Activated CD4-positive, alpha-beta T cell treated with anti-CD3 and anti-CD28 coated beads, Interleukin-2, amount 10 ng/mL, durations not matched to agents 24 days and 14 days (primary cell): ENCODE measurements at regions not wholly inside any gene's neighbourhood (a gene's known extent, or its start where the extent isn't known, plus 50 kb on each side); places are given as distances from the start of the nearest gene placed in this dataset.
"Not testable (repeated sequence)": the region's sequence is repeated elsewhere in the genome, so short reads cannot be mapped to it uniquely, and the experiment has no call there.

ENCODE experiments used
- DNase-seq: peaks from one replicate; pipeline ENCODE4 v3.0.0; 2022
- H3K27ac Mint-ChIP-seq: one replicate; pipeline ENCODE4 v1.8.0; 2022; ENCODE audit warnings: mild to moderate bottlenecking, mixed read lengths
- H3K27me3 Mint-ChIP-seq: one replicate; pipeline ENCODE4 v1.8.0; 2022; ENCODE audit warnings: mixed read lengths
- H3K36me3 Mint-ChIP-seq: one replicate; pipeline ENCODE4 v1.8.0; 2022; ENCODE audit warnings: low read depth, mild to moderate bottlenecking, mixed read lengths
- H3K4me1 Mint-ChIP-seq: one replicate; pipeline ENCODE4 v1.8.0; 2021; ENCODE audit warnings: mixed read lengths
- H3K4me3 Mint-ChIP-seq: one replicate; pipeline ENCODE4 v1.8.0; 2022; ENCODE audit warnings: mild to moderate bottlenecking, moderate library complexity, mixed read lengths
- H3K9me3 Mint-ChIP-seq: one replicate; pipeline ENCODE4 v1.8.0; 2021; ENCODE audit warnings: mixed read lengths
- intact Hi-C: fragments of 100-400 bp; cut with micrococcal nuclease; formaldehyde crosslinking; loops from one replicate; pipeline ENCODE4 v1.15.1; 2023

GRCh38 chr12:126282691-126283090 is 1217.5 kb downstream of the AACS start:
- Mint-ChIP-seq H3K36me3 (no peaks in the 10 kb centered on the region), H3K27ac (no peak overlapping the region), H3K27me3 (no peaks in the 10 kb centered on the region), H3K4me3 (no peak overlapping the region), H3K4me1 (no peaks in the 10 kb centered on the region), H3K9me3 (peaks cover 4% of the 10 kb centered on the region)
- DNase-seq: no peak
- intact Hi-C loops: no loop called here

DNA sequence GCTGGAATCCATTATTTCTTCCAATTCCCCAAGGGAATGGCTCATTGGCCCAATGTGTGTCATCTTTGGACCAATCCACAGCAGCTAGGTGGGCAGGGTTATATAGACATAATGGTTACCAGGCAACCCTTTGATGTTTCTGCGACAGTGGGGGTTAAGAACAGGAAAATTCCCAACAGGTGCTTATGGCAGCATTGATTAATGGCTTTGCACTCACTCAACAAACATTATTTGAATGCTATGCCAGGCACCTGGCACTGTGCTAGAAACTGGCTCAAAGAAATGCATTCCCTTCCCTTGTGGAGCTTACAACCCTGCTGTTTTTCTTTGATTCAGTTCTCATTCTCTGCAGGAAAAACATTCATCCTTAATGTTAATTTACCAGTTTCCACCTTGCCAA is 1221.0 kb downstream of the AACS start:
- DNase-seq: no peak
- H3K9me3 Mint-ChIP-seq: peaks cover 7% of the 10 kb centered on the region
- no peak overlapping the region for H3K27ac Mint-ChIP-seq
- no peak overlapping the region for H3K4me3 Mint-ChIP-seq
- no peaks in the 10 kb centered on the region for H3K36me3 Mint-ChIP-seq
- H3K4me1 Mint-ChIP-seq: no peaks in the 10 kb centered on the region
- intact Hi-C loops: no loop called here
- H3K27me3 Mint-ChIP-seq: no peaks in the 10 kb centered on the region

- no peak overlapping the region for H3K4me3 Mint-ChIP-seq
- intact Hi-C loops: no loop called here
- peaks cover 8% of the 10 kb centered on the region for H3K9me3 Mint-ChIP-seq
- H3K27me3 Mint-ChIP-seq: no peaks in the 10 kb centered on the region
- DNase-seq: no peak
- no peak overlapping the region for H3K27ac Mint-ChIP-seq
- no peaks in the 10 kb centered on the region for H3K4me1 Mint-ChIP-seq
- no peaks in the 10 kb centered on the region for H3K36me3 Mint-ChIP-seq
Observed at GRCh38 chr12:126290456-126290855, 1225.2 kb downstream of the AACS start.

DNA sequence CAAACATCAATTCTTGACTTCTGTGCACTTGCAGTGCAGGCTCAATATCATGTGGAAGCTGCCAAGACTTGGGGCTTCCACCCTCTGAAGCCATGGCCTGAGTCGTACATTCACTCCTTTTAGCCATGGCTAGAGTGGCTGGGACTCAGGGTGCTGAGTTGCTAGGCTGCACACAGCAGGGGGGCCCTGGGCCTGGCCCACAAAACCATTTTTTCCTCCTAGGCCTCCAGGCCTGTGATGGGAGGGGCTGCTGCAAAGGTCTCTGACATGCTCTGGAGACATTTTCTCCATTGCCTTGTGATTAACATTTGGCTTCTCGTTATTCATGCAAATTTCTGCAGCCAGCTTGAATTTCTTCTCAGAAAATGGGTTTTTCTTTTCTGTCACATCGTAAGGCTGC is 1226.8 kb downstream of the AACS start:
- H3K4me3 Mint-ChIP-seq, H3K27ac Mint-ChIP-seq: not testable (repeated sequence)
- peaks cover 12% of the 10 kb centered on the region for H3K9me3 Mint-ChIP-seq

GRCh38 chr12:126295652-126296051 is 1230.4 kb downstream of the AACS start:
- Mint-ChIP-seq H3K27me3 (no peaks in the 10 kb centered on the region), H3K36me3 (no peaks in the 10 kb centered on the region), H3K4me1 (no peaks in the 10 kb centered on the region), H3K9me3 (peaks cover 8% of the 10 kb centered on the region), H3K27ac (no peak overlapping the region), H3K4me3 (no peak overlapping the region)
- no peak for DNase-seq
- intact Hi-C loops: no loop called here

More for the DNA sequence above, 1226.8 kb downstream of the AACS start:
- intact Hi-C loops, H3K4me1 Mint-ChIP-seq, H3K27me3 Mint-ChIP-seq, DNase-seq, H3K36me3 Mint-ChIP-seq: not testable (repeated sequence)

GRCh38 chr12:126309278-126309677 is 1244.0 kb downstream of the AACS start:
- H3K4me3 Mint-ChIP-seq: no peak overlapping the region
- H3K27ac Mint-ChIP-seq: no peak overlapping the region
- H3K27me3 Mint-ChIP-seq: no peaks in the 10 kb centered on the region
- H3K9me3 Mint-ChIP-seq: peaks cover 4% of the 10 kb centered on the region
- no peaks in the 10 kb centered on the region for H3K36me3 Mint-ChIP-seq
- DNase-seq: no peak
- intact Hi-C loops: no loop called here
- no peaks in the 10 kb centered on the region for H3K4me1 Mint-ChIP-seq

GRCh38 chr12:126312457-126312856 is 1247.2 kb downstream of the AACS start:
- Mint-ChIP-seq H3K27ac (no peak overlapping the region), H3K27me3 (no peaks in the 10 kb centered on the region), H3K9me3 (peaks cover 4% of the 10 kb centered on the region), H3K4me1 (no peaks in the 10 kb centered on the region), H3K4me3 (no peak overlapping the region), H3K36me3 (no peaks in the 10 kb centered on the region)
- DNase-seq: no peak
- intact Hi-C loops: no loop called here

- no peak overlapping the region for H3K27ac Mint-ChIP-seq
- H3K4me1 Mint-ChIP-seq: no peaks in the 10 kb centered on the region
- H3K4me3 Mint-ChIP-seq: no peak overlapping the region
- DNase-seq: no peak
- no peaks in the 10 kb centered on the region for H3K36me3 Mint-ChIP-seq
- H3K27me3 Mint-ChIP-seq: no peaks in the 10 kb centered on the region
- intact Hi-C loops: no loop called here
- peaks cover 4% of the 10 kb centered on the region for H3K9me3 Mint-ChIP-seq
Observed at GRCh38 chr12:126316411-126316810, 1251.2 kb downstream of the AACS start.

- Mint-ChIP-seq H3K27ac (no peak overlapping the region), H3K4me3 (no peak overlapping the region), H3K27me3 (no peaks in the 10 kb centered on the region), H3K4me1 (no peaks in the 10 kb centered on the region), H3K9me3 (peaks cover 3% of the 10 kb centered on the region), H3K36me3 (no peaks in the 10 kb centered on the region)
- no peak for DNase-seq
- intact Hi-C loops: no loop called here
Observed at GRCh38 chr12:126337556-126338441, 1272.6 kb downstream of the AACS start.

DNA sequence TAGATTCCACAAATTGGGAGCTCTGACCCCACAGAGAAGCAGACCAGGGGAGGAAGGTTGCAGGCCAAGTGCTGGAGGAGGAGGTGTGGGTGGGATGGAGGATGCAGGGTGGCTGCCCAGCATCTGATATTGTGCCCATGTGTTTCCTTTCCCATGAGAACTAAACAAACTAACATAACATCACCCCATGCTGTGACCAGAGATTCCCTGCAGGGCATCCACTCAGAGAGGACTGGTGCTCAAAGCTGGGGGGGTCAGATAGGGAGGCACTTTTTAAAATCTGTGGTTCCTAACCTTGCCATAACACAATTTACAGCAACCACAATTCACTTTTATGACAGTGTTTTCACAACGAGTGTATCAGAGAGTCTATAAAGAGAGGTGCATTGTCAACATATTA is 1277.6 kb downstream of the AACS start:
- Mint-ChIP-seq H3K9me3 (peaks cover 3% of the 10 kb centered on the region), H3K36me3 (no peaks in the 10 kb centered on the region), H3K4me3 (no peak overlapping the region), H3K27me3 (no peaks in the 10 kb centered on the region), H3K4me1 (no peaks in the 10 kb centered on the region), H3K27ac (no peak overlapping the region)
- intact Hi-C loops: no loop called here
- no peak for DNase-seq

- Mint-ChIP-seq H3K27me3 (no peaks in the 10 kb centered on the region), H3K4me3 (no peak overlapping the region), H3K9me3 (peaks cover 3% of the 10 kb centered on the region), H3K27ac (no peak overlapping the region), H3K36me3 (no peaks in the 10 kb centered on the region), H3K4me1 (no peaks in the 10 kb centered on the region)
- no peak for DNase-seq
- intact Hi-C loops: no loop called here
Observed at GRCh38 chr12:126343321-126343720, 1278.1 kb downstream of the AACS start.

- Mint-ChIP-seq H3K4me3 (no peak overlapping the region), H3K36me3 (no peaks in the 10 kb centered on the region), H3K27me3 (no peaks in the 10 kb centered on the region), H3K27ac (no peak overlapping the region), H3K9me3 (peaks cover 3% of the 10 kb centered on the region), H3K4me1 (no peaks in the 10 kb centered on the region)
- no peak for DNase-seq
- intact Hi-C loops: no loop called here
Observed at GRCh38 chr12:126346087-126346486, 1280.9 kb downstream of the AACS start.

DNA sequence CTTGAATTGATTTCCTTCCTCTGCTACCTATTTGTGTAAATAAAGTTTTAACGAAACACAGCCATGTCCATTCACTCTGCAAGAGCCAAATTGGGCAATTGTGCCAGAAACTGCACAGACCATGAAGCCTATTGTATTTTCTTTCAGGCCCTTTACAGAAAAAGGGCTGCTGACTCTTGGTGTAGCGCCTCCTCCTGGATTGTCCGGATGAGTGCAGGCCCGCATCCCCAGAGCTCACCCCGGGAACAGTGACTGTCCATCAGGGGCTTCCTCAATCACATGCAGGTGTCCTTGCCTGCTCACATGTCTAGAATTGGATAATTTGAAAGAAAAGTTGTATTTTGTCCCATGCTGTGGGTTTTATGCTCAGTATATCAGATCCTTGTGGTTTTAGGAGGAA is 1282.2 kb downstream of the AACS start:
- no peaks in the 10 kb centered on the region for H3K36me3 Mint-ChIP-seq
- H3K27ac Mint-ChIP-seq: no peak overlapping the region
- H3K9me3 Mint-ChIP-seq: no peaks in the 10 kb centered on the region
- intact Hi-C loops: no loop called here
- no peak overlapping the region for H3K4me3 Mint-ChIP-seq
- no peaks in the 10 kb centered on the region for H3K4me1 Mint-ChIP-seq
- DNase-seq: no peak
- no peaks in the 10 kb centered on the region for H3K27me3 Mint-ChIP-seq

GRCh38 chr12:126349383-126349782 is 1284.1 kb downstream of the AACS start:
- intact Hi-C loops: no loop called here
- Mint-ChIP-seq H3K4me3 (no peak overlapping the region), H3K27ac (no peak overlapping the region), H3K27me3 (no peaks in the 10 kb centered on the region), H3K4me1 (no peaks in the 10 kb centered on the region), H3K9me3 (peaks cover 4% of the 10 kb centered on the region), H3K36me3 (no peaks in the 10 kb centered on the region)
- DNase-seq: no peak

DNA sequence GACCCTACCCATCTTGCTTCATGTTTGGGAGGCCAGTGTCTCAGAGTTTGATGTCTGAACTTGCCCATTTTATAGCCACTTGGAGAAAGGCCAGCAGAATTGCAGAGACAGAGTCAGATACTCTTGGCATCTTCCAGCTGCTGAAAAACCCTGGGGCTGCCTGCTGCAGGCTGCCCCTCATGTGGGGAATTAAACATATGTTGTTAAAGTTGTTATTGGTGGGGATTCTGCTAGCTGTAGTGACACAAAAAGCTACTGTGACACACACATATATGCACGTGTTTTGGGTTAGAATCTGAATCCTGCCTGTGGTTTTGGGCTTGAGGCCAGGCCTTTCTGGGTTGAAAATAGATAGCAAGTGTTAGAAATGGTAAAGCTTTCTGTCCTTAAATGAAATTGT is 1288.4 kb downstream of the AACS start:
- Mint-ChIP-seq H3K27me3 (no peaks in the 10 kb centered on the region), H3K27ac (no peak overlapping the region), H3K9me3 (peaks cover 4% of the 10 kb centered on the region), H3K4me1 (no peaks in the 10 kb centered on the region), H3K36me3 (no peaks in the 10 kb centered on the region), H3K4me3 (no peak overlapping the region)
- intact Hi-C loops: no loop called here
- DNase-seq: no peak
